ENCODE measurements at regions not wholly inside any gene's neighbourhood (a gene's known extent, or its start where the extent isn't known, plus 50 kb on each side); places are given as distances from the start of the nearest gene placed in this dataset.

DNA sequence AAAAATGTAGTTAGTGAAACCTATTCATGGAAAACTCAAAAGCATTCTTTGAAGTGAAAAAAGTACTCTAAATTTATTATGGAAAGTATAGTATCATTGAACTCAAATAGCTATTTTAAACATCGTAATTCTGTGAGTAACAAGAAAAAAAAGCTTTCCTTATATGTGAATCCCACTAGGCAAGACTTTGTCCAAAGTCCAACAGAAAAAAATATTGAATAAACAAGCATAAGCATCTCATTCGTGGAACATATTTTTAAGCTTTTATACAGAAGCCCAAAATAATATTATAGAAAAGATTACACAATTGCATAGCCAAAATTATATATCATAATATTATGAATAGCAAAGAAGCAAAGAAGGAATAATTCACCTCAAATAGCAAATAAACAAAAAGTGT, 79.4 kb upstream of the IFNE start:
- FAIRE-seq, result no peak
- DNase-seq (ENCODE audit: low spot score in 2 of 2), result no peak

DNA sequence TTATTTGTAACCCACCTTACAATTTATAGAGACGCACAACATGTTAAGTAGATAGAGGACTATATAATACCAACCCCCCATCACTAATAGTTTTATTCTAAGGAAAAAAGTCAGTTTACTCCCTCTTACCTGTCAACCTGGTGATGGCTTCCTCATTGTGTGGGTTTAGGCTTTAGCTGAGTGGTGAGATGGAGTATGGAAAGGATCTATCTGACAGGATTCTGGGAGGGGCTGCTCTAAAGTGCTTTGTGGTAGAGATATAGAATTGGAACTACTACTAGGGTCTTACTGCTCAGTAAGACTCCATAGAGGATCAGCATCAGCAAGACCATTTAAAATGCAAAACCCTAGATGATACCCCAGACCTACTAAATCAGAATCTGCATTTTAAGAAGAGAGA, 82.1 kb upstream of the IFNE start:
- DNase-seq (ENCODE audit: low spot score in 2 of 2) (no peak), FAIRE-seq (no peak)

DNA sequence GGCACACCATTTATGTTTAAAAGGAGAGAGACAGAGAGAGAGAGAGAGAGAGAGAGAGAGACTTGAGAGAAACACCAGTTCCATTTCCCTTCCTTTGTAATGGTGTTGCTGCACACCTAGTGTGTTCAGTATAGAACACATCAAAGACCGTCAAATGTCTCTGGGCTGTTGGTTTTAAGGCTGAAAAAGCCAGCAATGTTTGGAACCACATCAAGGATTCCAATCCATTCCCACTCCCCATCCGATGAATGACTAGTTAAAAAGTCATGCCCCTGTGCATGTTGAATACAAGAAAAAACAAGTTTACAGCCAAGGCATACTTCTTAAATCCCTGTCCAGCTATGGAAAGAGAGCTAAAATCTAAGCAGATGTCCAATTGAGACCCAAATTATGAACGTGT, 83.0 kb upstream of the IFNE start:
- DNase-seq (ENCODE audit: low spot score in 2 of 2) (no peak), FAIRE-seq (no peak)

DNA sequence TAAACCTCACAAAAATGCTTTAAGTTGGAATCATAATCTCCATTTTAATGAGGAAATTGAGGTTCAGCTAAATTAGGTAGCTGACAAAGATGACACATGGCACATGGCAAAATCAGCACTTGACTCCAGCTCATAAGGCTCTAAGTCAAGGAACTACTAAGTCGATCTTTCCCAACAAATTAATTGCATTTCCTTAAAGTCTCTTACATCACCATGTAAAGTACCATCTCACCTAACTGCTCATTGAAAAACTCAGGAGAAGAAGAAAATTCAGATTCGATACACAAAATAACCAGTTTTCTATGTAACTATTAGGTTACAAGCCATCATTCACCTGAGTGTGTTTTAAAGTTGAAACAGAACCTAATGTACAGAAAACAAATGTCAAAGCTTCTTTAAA, 85.8 kb upstream of the IFNE start:
- no peak for FAIRE-seq
- DNase-seq (ENCODE audit: low spot score in 2 of 2), result no peak

DNA sequence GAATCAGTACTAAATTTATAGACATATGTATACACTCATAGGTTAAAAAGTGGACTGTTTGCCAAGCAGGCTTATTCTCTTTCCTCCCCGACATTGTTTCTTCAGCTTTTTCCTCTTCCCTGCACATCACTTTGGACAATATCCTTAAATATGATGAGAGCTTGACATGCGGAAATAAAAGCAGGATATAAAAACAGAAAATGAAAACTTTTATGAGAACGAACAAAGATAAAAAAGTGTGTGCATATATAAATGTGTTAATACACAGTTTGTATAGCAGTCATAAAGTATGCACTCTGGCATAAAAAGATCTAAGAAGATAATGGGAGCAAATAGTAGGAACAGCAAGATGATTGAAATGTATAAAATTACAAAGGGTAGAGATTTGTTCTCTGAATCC, 86.4 kb upstream of the IFNE start:
- FAIRE-seq, result no peak

DNA sequence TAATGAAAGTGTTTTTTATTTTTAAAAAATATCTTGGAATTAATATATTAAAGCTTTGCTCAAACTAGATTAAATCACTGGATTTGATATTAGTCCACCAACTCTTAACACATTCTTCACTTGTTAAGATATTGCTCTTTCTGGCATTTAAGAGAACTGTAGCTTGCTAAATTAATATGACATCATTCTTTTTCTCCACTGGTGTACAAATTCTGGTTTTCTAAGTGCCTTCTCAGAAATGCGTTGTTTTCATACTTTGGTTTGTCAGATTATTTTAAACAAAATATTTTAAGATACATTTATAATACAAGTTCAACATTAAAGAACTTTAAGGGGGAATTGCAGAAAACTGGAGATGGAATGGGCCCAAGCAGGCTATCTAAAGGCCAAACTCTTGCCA, 87.6 kb upstream of the IFNE start:
- FAIRE-seq (no peak), DNase-seq (ENCODE audit: low spot score in 2 of 2) (no peak)

More for the DNA sequence above, 86.4 kb upstream of the IFNE start:
- no peak for DNase-seq (ENCODE audit: low spot score in 2 of 2)

DNA sequence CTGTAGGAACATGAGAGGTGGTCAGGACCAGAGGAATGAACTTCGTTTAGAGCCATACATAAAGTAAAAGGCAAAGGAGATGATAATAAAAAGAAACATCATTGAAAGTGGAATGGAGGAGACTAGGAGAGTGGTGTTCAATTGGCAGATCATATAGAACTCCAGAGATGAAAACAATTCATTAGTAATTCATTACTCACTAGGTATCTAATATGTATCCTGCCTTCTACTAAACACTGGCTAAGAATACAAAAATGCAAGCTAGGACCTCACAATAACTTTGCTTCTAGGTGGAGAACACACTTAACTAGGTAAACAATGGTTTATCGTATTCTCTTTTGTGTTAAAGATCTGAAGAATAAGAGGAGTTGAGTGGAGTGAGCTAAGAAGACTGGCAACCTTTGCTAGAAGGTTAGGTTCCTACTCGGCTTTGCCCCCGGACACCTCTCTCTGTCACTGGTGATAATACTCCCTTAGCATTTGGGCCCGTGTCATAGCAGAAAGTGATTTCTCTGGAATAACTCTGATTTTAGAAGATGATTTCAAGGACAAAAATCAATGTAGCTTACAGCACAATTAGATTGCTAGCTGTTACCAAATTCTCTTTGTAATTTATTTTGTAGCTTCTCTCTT, 88.6 kb upstream of the IFNE start:
- no peak for FAIRE-seq
- DNase-seq (ENCODE audit: low spot score in 2 of 2), result no peak

DNA sequence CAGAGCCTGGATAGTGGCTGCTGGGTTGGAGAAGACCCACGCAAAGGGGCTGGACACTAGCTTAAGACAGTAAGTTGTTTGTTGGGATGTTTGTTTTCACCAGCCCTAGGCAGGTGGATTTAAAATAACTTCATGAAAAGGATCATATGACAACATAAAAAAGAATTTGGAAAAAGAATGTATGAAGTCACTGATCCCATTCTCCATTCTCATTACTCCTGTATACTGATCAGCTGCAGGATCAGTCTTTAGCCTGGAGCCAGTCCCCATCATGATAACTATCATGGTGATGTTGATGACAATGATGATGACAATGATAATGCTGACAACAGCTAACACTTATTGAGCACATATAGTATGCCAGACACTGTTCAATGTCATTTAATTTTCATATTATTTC, 92.1 kb upstream of the IFNE start:
- FAIRE-seq (no peak), DNase-seq (ENCODE audit: low spot score in 2 of 2) (no peak)

DNA sequence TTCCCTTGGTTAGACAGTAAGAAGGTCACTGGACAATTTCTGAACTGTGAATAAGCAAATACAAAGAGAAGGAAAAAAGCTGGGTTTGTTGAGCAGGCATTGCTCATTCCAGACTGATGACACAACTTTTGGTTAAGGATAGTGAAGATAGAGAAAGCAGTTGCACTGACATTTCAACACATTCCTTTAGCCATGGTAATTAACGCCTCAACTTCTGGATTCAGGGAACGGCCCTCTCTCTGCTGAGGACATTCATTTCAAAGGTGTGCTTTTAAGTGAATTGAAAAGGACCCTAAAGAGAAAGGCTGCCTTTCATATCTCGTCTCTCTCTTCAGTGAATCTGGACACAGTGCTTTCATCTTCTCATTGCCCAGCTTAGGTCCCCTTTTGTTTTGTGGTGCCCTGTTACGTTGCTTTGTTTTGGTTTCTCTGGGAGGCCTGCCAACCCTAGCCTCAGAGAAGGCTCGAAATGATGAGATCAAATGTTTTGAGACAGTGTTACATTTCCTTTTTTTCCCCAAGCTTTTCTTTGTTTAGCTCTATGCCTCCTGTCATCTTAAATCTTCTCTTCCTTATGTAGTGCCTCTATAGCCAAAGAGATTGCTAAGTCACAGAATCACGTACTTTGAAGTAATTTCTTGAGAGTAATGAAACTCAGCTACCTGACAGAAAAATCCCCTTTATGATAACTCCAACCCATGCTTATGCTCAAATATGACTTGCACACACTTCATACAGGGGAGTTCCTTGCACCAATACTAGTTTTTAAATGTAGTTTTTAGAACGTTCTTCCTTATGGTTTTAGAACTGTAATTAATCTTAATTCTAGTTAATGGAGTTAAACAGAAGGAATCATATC, 94.4 kb upstream of the IFNE start:
- peak in 1 of 2 donors; percentile 5 for DNase-seq (ENCODE audit: low spot score in 2 of 2)
- FAIRE-seq, result no peak

DNA sequence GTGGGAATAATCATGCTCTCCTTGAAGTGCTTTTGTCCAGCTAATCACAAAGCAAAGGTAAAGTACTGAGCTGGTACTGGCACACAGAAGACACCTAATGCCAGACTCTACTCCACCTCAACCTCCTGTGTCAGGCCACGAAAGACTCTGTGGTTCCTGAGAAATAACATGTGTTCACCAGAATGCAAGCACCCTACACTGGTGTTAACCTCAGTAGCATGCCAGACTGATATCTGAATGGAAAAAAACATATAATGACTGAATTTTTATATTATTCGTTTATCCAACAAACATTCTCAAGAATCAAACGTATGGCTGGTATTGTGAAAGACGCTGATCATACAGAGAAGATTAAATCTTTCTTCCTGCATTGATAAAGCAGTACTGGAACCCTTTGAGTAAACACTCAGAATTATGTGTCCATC, 97.1 kb upstream of the IFNE start:
- FAIRE-seq (no peak), DNase-seq (ENCODE audit: low spot score in 2 of 2) (no peak)

DNA sequence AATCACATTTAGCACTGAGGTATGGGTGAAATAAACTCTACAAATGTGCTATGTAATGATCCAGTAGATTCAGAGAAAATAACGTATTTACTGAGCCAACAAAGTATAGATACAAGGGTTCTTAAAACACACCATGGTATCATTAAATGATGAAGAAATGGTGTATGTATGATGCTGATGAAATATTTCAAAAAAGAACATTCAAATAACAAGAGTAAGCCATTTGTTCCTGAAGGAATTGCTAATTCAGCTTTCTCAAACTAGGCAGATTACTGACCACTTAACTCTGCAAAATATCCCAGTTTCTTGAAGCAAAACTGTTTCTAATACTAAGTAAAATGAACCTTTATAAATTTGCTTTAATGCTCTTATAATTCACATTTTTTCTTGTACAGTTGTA, 97.6 kb upstream of the IFNE start:
- FAIRE-seq, result no peak
- DNase-seq (ENCODE audit: low spot score in 2 of 2), result no peak

DNA sequence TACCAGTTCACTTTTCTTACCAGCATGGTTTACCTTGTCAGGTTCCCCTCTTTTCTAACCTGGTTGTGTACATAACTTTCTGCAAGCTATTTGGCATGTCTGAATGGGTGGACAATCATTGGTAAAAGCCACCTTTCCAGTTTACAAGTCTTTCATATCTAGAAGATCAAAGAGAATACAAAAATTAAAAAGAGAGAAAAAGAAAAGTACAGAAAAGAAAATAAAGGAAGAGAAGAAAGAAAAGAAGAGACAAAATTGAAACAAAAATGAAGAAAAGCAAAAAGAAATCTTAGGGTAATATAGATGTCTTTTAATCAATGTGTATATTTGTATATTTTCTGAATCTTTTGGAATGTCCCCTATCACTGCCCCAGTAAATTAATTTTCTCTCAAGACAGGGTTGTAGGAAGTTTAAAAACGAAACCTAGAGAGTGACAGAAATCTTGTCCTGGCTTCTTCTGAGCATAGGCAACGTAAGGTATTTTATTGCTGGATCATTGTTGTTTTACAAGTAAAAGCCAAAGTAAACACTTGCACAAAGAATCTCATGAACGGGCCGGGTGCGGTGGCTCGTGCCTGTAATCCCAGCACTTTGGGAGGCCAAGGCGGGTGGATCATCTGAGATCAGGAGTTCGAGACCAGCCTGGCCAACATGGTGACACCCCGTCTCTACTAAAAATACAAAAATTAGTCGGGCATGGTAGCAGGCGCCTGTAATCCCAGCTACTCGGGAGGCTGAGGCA, 98.7 kb upstream of the IFNE start:
- FAIRE-seq, result no peak
- DNase-seq (ENCODE audit: low spot score in 2 of 2), result no peak

DNA sequence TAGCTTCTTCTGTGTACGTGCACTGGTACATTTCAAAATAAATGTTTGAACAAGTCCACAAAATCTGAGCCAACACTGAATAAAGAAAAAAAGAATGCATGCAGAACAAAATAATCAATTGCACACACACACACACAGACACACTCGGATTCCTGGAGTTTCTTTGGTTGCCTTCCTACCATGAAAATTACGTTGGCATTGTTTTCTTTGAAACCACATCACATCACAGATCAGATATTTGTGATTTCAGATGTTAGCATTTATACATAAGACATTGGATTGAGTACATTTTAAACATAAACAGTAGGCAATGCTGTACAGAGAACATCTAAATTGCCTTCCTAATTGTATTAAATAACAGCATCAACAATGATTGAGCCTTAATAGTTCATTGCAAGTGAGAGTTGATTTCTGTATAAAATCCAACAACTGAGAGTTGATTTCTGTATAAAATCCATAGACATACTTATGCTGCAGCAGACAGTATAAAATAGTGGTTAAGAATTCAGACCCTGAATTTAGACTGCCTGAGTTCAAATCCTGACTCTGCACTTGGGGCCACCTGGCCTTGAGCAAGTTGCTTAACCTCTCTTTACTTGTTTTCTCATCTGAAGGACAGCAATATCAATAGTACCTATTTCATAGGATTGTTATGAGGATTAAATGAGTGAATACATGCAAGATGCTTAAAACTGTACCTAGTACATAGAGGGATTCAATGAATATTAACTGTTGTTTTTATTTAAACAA, 101.7 kb upstream of the IFNE start:
- FAIRE-seq, result no peak
- no peak for DNase-seq (ENCODE audit: low spot score in 2 of 2)

DNA sequence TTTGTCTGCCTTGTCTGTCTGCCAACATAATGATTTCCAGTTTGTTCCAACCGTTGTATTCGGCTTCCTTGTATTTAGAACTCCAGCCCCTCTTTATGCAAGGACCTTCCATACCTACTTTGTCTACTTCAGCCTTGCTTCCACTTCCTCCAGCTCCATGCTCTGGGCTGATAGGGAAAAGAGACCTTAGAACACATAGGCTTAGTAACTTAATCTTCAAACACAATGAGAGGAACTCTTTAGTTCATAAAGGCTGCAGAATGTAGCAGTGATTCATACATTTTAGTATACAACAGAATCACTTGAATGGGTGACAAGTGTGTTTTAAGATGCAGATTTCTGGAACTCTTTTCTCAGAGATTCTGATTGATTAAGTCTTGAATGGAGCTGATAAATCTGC, 102.8 kb upstream of the IFNE start:
- DNase-seq (ENCODE audit: low spot score in 2 of 2) (no peak), FAIRE-seq (no peak)

DNA sequence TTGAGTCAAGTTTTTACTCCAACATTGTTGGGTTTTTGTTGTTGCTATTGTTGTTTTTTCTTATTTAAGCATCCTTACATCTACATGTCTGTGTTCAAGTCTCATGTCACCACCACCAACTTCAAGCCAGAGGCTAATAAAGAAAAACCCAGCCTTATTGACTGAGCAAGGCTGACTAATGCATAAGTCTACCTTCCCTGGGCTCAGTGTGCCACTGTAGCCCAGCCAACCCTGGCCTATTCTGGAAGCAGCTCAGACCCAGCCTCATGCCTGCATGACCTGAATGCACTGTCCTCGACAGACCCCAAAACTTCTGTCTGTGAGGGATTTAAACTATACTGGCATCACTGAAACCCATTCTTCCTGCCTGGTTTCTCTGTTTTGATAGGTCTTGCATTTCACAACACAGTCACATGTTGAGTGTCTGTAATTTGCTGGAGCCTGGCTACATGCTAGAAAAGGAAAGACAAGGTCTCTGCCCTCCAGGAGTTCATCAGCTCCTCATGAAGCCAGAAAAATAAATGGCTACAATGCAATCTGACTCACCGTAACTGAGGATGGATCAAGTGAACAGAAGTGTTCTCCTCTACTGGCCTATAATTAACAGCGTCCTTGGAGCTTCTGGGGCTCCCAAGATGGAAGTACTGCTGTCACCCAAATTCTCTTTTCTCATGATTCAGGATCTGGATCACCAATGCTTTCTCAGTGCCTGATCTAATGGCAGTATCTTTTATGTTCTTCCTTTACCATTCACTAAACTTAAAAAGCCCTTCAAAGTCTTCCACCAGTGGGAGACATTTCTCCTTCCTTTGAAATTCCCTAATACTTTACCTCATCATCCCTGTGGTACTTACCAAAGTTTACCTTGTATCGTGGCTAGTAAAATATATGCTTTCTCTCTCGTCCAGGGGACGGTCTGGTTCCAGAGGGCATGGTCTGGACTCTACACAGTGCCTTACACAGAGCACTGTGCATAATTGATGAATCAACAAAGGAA, 103.9 kb upstream of the IFNE start:
- FAIRE-seq, result no peak
- DNase-seq (ENCODE audit: low spot score in 2 of 2), result no peak

DNA sequence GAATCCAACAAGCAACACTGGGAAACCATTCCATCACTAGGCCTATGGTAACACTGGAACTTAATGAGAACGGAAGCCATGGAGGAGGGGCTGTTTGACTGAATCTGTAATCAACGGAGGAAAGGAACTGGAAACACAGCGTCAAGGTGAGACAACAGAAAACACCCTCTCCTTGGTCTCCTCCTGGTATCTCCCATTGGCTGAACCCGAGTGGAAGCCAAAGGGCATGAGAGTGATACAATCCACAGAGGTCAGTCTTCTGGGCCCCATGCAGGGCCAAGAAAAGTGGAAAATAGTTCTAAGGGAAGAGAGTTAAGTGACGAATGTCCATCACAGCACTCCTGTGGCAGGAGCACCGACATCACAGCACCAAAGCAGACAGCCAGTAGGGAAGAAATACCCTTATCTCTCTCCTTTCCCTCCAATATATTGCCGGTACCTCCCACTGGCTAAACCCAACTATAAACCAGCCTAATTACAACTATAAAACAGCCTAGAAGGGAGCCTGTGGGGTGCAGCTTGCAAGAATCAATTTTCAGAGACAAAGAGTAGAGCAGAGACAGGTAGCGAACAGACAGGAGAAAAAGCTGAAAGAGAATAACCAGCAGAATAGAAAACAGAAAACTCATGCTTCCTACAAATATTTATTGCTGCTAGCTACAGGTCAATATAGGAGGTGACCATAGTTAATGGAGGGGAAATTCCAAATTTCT, 107.4 kb upstream of the IFNE start:
- FAIRE-seq (no peak), DNase-seq (ENCODE audit: low spot score in 2 of 2) (no peak)

DNA sequence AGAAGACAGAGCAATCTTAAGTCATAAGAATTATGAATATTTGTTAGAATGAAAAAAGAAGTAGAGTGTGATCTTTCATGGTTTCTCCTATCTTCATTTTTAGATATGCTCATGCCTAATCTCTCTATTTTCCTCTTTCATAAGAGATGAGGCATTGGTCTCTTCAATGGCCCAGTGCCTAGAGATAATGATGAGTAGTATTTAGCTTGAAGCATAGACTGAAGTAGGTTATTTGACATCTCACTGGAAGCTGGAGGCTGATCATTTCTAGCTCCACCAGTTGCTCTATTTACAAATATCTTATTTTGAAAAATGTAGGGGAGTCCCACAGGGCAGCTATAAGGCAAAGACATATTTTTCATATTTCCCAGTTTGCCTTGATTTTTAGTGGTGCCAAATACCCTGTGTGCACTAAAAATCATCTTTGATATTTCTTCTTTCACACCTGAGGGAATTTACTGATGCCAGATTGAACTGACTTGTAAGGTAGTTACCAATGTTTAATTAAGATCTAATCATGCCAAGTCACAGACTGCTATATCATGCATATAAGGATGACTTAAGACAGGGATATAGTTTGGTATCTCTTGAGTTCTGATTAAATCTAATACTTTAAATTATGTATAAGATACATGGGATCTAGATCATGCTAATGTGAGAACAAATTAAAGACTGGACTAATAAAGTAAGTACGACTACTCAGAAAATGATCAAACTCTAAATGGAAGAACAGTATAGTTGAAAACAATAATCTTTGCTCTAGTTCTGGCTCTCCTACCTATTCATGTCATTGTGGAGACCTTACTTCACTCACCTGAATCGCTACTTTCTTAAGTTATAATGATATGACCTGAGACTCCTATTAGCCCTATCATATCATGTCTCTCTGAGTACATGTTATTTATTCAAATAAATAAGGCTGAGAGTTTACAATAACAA, 108.2 kb upstream of the IFNE start:
- DNase-seq (ENCODE audit: low spot score in 2 of 2), result no peak
- FAIRE-seq, result no peak

Data from frontal cortex (tissue), 3 donors.